Caco-2 (cell line): ENCODE measurements at regions not wholly inside any gene's neighbourhood (a gene's known extent, or its start where the extent isn't known, plus 50 kb on each side); places are given as distances from the start of the nearest gene placed in this dataset.
"Not testable (repeated sequence)": the region's sequence is repeated elsewhere in the genome, so short reads cannot be mapped to it uniquely, and the experiment has no call there.

ENCODE experiments used
- BruUV-seq: library from RNA; stranded (reverse); fragments of 400-500 nt; replicated peaks from 2 replicates; lab custom pipeline; 2021; lab: Mats Ljungman, UMichigan
- CTCF ChIA-PET: fragments of 300-600 bp; sonication (Branson Sonifier 250); formaldehyde crosslinking; loops from one replicate; lab custom pipeline; 2022; ENCODE audit warnings: antibody characterized with exemption; lab: Charles Lee
- POLR2A ChIA-PET: fragments of 300-600 bp; sonication (Branson Sonifier 250); formaldehyde crosslinking; loops from one replicate; lab custom pipeline; 2022; ENCODE audit warnings: antibody characterized with exemption; lab: Charles Lee
- DNase-seq, 2 experiments: peaks; one replicate each; pipeline versions ENCODE4 v3.0.0 to v3.0.0-alpha.2; 2020 to 2022
- H3K27me3 ChIP-seq: replicated peaks from 2 replicates; pipeline ENCODE4 v1.6.0; 2011; ENCODE audit warnings: low read length; ENCODE audit not compliant: control insufficient read depth, insufficient read depth
- H3K36me3 ChIP-seq: 2 replicates; pipeline ENCODE4 v1.5.1; 2011; ENCODE audit warnings: low read length; ENCODE audit not compliant: control insufficient read depth, insufficient read depth
- H3K4me1 ChIP-seq: fragments of 250-450 bp; sonication (Bioruptor Pico); 2 replicates; pipeline ENCODE4 v1.5.1; 2020; ENCODE audit warnings: mild to moderate bottlenecking
- H3K4me3 ChIP-seq: 2 replicates; pipeline ENCODE4 v1.5.1; 2011; ENCODE audit warnings: low read depth, mild to moderate bottlenecking, control low read depth, low read length
- H3K9me3 ChIP-seq: fragments of 250-450 bp; sonication (Bioruptor Pico); 2 replicates; pipeline ENCODE4 v1.5.1; 2020; ENCODE audit warnings: mild to moderate bottlenecking, moderate library complexity
- H3K27ac Mint-ChIP-seq: one replicate; pipeline ENCODE4 v1.8.0; 2022; ENCODE audit warnings: mixed read lengths; ENCODE audit not compliant: unreplicated experiment
- H3K27me3 Mint-ChIP-seq: one replicate; pipeline ENCODE4 v1.8.0; 2022; ENCODE audit warnings: mixed read lengths; ENCODE audit not compliant: insufficient read depth, unreplicated experiment
- H3K36me3 Mint-ChIP-seq: one replicate; pipeline ENCODE4 v1.8.0; 2022; ENCODE audit warnings: mild to moderate bottlenecking, mixed read lengths; ENCODE audit not compliant: insufficient read depth, unreplicated experiment
- H3K4me1 Mint-ChIP-seq: one replicate; pipeline ENCODE4 v1.8.0; 2022; ENCODE audit warnings: low read depth, mixed read lengths; ENCODE audit not compliant: unreplicated experiment
- H3K4me3 Mint-ChIP-seq: one replicate; pipeline ENCODE4 v1.8.0; 2022; ENCODE audit warnings: mild to moderate bottlenecking, moderate library complexity, mixed read lengths; ENCODE audit not compliant: unreplicated experiment
- H3K9me3 Mint-ChIP-seq: one replicate; pipeline ENCODE4 v1.8.0; 2022; ENCODE audit warnings: mixed read lengths; ENCODE audit not compliant: unreplicated experiment
- intact Hi-C: fragments of 100-400 bp; cut with micrococcal nuclease; formaldehyde crosslinking; loops from one replicate; pipeline ENCODE4 v1.10.0; 2022; ENCODE audit not compliant: unreplicated experiment
- TF ChIP-seq, protein P1 (sequence below), 2 experiments: fragments of 200-600 bp in 1 of 2; IDR thresholded peaks; 1 replicate in 1 of 2; 2 replicates in 1 of 2; pipeline versions ENCODE4 v1.5.1 to v1.8.0; 2011 to 2022; ENCODE audit warnings: antibody characterized with exemption in 1 of 2, control low read depth in 1 of 2, inconsistent platforms in 1 of 2, low read depth in 1 of 2, low read length in 1 of 2, mild to moderate bottlenecking in 1 of 2, moderate library complexity in 1 of 2; ENCODE audit not compliant: insufficient read depth in 1 of 2, severe bottlenecking in 1 of 2, unreplicated experiment in 1 of 2

DNA sequence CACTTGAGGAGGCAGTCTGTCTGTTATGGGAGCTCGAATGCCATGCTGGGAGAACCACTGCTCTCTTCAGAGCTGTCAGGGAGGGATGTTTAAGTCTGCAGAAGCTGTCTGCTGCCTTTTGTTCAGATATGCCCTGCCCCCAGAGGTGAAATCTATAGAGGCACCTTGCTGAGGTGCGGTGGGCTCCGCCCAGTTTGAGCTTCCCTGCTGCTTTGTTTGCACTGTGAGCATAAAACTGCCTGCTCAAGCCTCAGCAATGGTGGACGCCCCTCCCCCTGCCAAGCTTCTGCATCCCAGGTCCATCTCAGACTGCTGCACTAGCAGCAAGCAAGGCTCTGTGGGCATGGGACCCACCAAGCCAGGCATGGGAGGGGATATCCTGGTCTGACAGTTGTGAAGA, 247.5 kb downstream of the LMX1A start:
- POLR2A ChIA-PET = no interaction called here
- H3K36me3 ChIP-seq = no peaks in the 10 kb centered on the region
- BruUV-seq = no TSS peak
- Mint-ChIP-seq H3K27me3 (no peaks in the 10 kb centered on the region), H3K27ac (no peak overlapping the region), H3K9me3 (peaks cover 9% of the 10 kb centered on the region), H3K36me3 (no peaks in the 10 kb centered on the region), H3K4me1 (no peaks in the 10 kb centered on the region), H3K4me3 (no peak overlapping the region)
- H3K4me1 ChIP-seq = peaks cover 8% of the 10 kb centered on the region
- CTCF ChIA-PET = interaction anchor here (1.0 kb wide), 1 partner anchor 20 kb away, joined by 3 read pairs; no protein-coding TSS in a partner anchor
- intact Hi-C loops = loop anchor here (1.0 kb wide), 1 partner anchor 16 kb away; no protein-coding TSS in a partner anchor
- H3K9me3 ChIP-seq = no peaks in the 10 kb centered on the region
- DNase-seq = peak; percentile 68 to 74
- no peak overlapping the region for H3K4me3 ChIP-seq
- TF ChIP-seq, protein P1, sequence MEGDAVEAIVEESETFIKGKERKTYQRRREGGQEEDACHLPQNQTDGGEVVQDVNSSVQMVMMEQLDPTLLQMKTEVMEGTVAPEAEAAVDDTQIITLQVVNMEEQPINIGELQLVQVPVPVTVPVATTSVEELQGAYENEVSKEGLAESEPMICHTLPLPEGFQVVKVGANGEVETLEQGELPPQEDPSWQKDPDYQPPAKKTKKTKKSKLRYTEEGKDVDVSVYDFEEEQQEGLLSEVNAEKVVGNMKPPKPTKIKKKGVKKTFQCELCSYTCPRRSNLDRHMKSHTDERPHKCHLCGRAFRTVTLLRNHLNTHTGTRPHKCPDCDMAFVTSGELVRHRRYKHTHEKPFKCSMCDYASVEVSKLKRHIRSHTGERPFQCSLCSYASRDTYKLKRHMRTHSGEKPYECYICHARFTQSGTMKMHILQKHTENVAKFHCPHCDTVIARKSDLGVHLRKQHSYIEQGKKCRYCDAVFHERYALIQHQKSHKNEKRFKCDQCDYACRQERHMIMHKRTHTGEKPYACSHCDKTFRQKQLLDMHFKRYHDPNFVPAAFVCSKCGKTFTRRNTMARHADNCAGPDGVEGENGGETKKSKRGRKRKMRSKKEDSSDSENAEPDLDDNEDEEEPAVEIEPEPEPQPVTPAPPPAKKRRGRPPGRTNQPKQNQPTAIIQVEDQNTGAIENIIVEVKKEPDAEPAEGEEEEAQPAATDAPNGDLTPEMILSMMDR (IDR thresholded peaks at IDR 0.05; ENCODE audit: insufficient read depth in 1 of 2, low read depth in 1 of 2, low read length in 1 of 2, severe bottlenecking in 1 of 2, unreplicated experiment in 1 of 2) = no peak
- H3K27me3 ChIP-seq = no peaks in the 10 kb centered on the region

- Mint-ChIP-seq H3K4me3 (peak overlapping the region; percentile 58), H3K4me1 (peaks cover 26% of the 10 kb centered on the region), H3K27ac (peak overlapping the region; percentile 94), H3K9me3 (peaks cover 44% of the 10 kb centered on the region)
- Histone ChIP-seq H3K4me1 (peaks cover 34% of the 10 kb centered on the region), H3K9me3 (peaks cover 27% of the 10 kb centered on the region)
- CTCF ChIA-PET, H3K27me3 Mint-ChIP-seq, H3K36me3 Mint-ChIP-seq, H3K36me3 ChIP-seq, POLR2A ChIA-PET, BruUV-seq, H3K4me3 ChIP-seq, H3K27me3 ChIP-seq: not testable (repeated sequence)
- intact Hi-C loops = loop anchor here (1.0 kb wide), 1 partner anchor 17 kb away; no protein-coding TSS in a partner anchor
- DNase-seq = peak; percentile 87 to 93
Observed at GRCh38 chr1:165092542-165093162, 263.9 kb downstream of the LMX1A start.

DNA sequence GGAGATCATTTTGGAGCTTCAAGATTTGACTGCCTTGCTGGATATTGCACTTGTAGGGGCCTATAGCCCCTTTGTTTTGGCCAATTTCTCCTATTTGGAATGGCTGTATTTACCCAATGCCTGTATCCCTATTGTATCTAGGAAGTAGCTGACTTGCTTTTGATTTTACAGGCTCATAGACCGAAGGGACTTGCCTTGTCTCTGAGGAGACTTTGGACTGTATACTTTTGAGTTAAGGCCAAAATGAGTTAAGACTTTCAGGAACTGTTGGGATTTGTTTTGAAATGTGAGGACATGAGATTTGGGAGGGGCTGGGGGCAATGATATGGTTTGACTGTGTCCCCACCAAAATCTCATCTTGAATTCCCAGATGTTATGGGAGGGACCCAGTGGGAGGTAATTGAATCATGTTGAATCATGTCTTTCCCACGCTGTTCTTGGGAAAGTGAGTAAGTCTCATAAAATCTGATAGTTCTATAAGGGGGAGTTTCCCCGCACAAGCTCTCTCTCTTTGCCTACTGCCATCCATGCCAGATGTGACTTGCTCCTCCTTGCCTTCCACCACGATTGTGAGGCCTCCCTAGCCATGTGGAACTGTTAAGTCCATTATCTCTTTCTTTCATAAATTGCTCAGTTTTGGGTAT, 276.1 kb downstream of the LMX1A start:
- H3K27me3 Mint-ChIP-seq = no peaks in the 10 kb centered on the region
- no peak overlapping the region for H3K27ac Mint-ChIP-seq
- DNase-seq = no peak
- H3K4me1 Mint-ChIP-seq = no peaks in the 10 kb centered on the region
- no peak overlapping the region for H3K4me3 Mint-ChIP-seq
- peaks cover 18% of the 10 kb centered on the region for H3K9me3 Mint-ChIP-seq
- Histone ChIP-seq H3K4me1 (no peaks in the 10 kb centered on the region), H3K27me3 (no peaks in the 10 kb centered on the region), H3K9me3 (peaks cover 14% of the 10 kb centered on the region; the same call in 1 of the 2 replicates), H3K4me3 (no peak overlapping the region), H3K36me3 (no peaks in the 10 kb centered on the region)
- no TSS peak for BruUV-seq
- CTCF ChIA-PET = no interaction called here
- POLR2A ChIA-PET = no interaction called here
- no peaks in the 10 kb centered on the region for H3K36me3 Mint-ChIP-seq
- TF ChIP-seq, protein P1 (IDR thresholded peaks at IDR 0.05; ENCODE audit: insufficient read depth in 1 of 2, low read depth in 1 of 2, low read length in 1 of 2, severe bottlenecking in 1 of 2, unreplicated experiment in 1 of 2) = no peak
- intact Hi-C loops = no loop called here
